PFSK-1 (cell line): ENCODE measurements at regions not wholly inside any gene's neighbourhood (a gene's known extent, or its start where the extent isn't known, plus 50 kb on each side); places are given as distances from the start of the nearest gene placed in this dataset.

Experiments used
- FOXP2 ChIP-seq: optimal IDR thresholded peaks from 2 replicates; pipeline ENCODE3; 2011; ENCODE audit warnings: borderline replicate concordance, control low read depth, inconsistent platforms; ENCODE audit not compliant: insufficient read depth; ENCODE audit errors: extremely low read length, extremely low read depth
- POLR2AphosphoS5 ChIP-seq: IDR thresholded peaks from 2 replicates; pipeline ENCODE4 v1.6.1; 2012; ENCODE audit warnings: low read depth, mild to moderate bottlenecking, control low read depth, low read length, moderate library complexity
- SIN3A ChIP-seq: IDR thresholded peaks from 2 replicates; pipeline ENCODE4 v1.6.1; 2012; ENCODE audit warnings: mild to moderate bottlenecking, low read length, moderate library complexity, borderline replicate concordance; ENCODE audit not compliant: insufficient read depth
- TAF1 ChIP-seq: IDR thresholded peaks from 2 replicates; pipeline ENCODE4 v1.6.1; 2012; ENCODE audit warnings: low read length, control low read depth, borderline replicate concordance; ENCODE audit not compliant: insufficient read depth
- TF ChIP-seq, protein P1 (sequence below), 2 experiments: IDR thresholded peaks; 2 replicates each; pipeline versions ENCODE4 v1.6.1 to v1.8.0; 2011 to 2012; ENCODE audit warnings: low read depth in 2 of 2, low read length in 2 of 2, control low read depth in 1 of 2, inconsistent platforms in 1 of 2, mild to moderate bottlenecking in 1 of 2, moderate library complexity in 1 of 2; ENCODE audit not compliant: insufficient read depth in 1 of 2

GRCh38 chr13:67343777-67344176, 113.6 kb upstream of the PCDH9 start:
- TF ChIP-seq, protein P1, sequence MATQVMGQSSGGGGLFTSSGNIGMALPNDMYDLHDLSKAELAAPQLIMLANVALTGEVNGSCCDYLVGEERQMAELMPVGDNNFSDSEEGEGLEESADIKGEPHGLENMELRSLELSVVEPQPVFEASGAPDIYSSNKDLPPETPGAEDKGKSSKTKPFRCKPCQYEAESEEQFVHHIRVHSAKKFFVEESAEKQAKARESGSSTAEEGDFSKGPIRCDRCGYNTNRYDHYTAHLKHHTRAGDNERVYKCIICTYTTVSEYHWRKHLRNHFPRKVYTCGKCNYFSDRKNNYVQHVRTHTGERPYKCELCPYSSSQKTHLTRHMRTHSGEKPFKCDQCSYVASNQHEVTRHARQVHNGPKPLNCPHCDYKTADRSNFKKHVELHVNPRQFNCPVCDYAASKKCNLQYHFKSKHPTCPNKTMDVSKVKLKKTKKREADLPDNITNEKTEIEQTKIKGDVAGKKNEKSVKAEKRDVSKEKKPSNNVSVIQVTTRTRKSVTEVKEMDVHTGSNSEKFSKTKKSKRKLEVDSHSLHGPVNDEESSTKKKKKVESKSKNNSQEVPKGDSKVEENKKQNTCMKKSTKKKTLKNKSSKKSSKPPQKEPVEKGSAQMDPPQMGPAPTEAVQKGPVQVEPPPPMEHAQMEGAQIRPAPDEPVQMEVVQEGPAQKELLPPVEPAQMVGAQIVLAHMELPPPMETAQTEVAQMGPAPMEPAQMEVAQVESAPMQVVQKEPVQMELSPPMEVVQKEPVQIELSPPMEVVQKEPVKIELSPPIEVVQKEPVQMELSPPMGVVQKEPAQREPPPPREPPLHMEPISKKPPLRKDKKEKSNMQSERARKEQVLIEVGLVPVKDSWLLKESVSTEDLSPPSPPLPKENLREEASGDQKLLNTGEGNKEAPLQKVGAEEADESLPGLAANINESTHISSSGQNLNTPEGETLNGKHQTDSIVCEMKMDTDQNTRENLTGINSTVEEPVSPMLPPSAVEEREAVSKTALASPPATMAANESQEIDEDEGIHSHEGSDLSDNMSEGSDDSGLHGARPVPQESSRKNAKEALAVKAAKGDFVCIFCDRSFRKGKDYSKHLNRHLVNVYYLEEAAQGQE (IDR thresholded peaks at IDR 0.05; ENCODE audit: insufficient read depth in 1 of 2, low read depth in 2 of 2, low read length in 2 of 2) = no peak
- TF ChIP-seq TAF1 (no peak), FOXP2 (no peak), SIN3A (no peak), POLR2AphosphoS5 (no peak)

GRCh38 chr13:67341406-67341805, 111.3 kb upstream of the PCDH9 start:
- no peak for TF ChIP-seq FOXP2
- TF ChIP-seq TAF1 = no peak

DNA sequence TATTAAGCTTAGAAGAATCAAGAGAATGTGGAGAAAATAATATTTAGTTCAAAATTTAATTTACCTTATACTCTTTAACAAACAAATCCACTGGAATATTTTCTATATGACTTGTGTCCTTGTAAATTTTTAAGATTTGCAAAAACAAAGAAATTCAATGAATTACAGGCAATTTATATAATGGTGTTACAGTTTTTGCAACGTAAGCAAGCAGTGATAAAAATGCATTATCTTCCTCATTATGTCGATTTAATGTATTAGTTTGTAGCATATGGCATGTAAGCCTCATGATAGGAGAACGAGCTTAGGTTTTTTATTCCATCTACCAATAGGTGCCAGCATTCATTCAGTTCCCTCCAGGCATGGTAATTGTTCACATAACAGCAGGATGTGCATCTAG, 100.0 kb upstream of the PCDH9 start:
- TF ChIP-seq SIN3A = no peak
- TF ChIP-seq TAF1 = no peak
- no peak for TF ChIP-seq FOXP2
- TF ChIP-seq POLR2AphosphoS5 = no peak
- TF ChIP-seq, protein P1 (IDR thresholded peaks at IDR 0.05; ENCODE audit: insufficient read depth in 1 of 2, low read depth in 2 of 2, low read length in 2 of 2) = no peak

DNA sequence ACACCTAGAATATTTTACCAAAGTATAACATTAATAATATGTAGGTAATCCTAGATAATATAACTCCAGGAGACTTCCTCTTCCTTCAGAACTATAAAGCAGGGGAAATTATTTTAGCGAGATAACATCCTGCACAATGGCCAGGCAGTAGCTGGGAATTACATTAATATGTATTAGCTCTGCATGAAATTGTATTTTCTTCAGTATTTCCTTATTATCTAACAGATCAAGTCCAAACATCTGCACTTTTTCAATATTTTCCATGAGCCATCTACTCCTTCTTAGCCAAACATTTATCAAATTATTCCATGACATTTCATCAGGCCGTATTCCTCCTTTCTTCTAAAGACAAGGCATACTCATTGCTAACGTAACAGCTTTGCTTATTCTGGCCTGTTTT, 98.8 kb upstream of the PCDH9 start:
- TF ChIP-seq, protein P1 (IDR thresholded peaks at IDR 0.05; ENCODE audit: insufficient read depth in 1 of 2, low read depth in 2 of 2, low read length in 2 of 2) = no peak
- no peak for TF ChIP-seq POLR2AphosphoS5

DNA sequence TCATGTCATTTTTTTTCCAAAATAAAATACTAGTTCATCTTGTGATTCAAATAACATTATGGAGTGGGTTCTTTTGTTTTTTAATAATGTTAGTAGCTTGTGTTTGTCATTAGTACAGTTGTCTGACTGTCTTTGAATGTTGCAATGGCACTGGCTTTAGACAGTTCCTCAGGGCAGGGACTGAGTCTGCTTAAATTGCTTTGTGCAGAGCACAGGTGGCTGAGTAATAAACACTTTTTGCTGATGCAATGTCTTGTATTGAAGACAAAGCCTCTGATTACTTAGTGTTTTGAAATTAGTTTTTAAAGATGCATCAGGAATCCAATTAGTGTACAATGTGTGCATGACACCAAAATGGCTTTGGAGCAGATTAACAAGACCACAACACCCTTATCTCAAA, 88.7 kb upstream of the PCDH9 start:
- TF ChIP-seq, protein P1 (IDR thresholded peaks at IDR 0.05; ENCODE audit: insufficient read depth in 1 of 2, low read depth in 2 of 2, low read length in 2 of 2) = no peak
- no peak for TF ChIP-seq POLR2AphosphoS5
- no peak for TF ChIP-seq TAF1
- no peak for TF ChIP-seq SIN3A
- no peak for TF ChIP-seq FOXP2

DNA sequence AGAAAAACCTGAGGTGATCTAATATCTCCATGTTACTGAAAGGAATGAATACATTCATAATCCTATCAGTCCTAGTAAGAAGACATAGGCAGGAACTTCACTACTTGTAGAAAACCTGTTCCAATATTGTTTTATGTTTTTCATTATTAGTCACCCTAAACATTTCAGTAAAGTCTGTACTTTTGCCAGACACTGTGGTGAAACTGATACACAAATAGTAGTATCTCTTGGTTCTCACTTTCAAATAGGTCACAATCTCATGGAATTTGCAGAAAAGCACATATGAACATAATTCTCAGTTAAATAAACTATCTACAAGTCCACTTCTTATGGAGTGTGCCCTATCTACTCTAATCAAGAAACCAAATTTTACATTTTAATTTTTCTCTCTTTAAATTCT, 88.3 kb upstream of the PCDH9 start:
- TF ChIP-seq SIN3A = no peak
- TF ChIP-seq TAF1 = no peak
- TF ChIP-seq, protein P1 (IDR thresholded peaks at IDR 0.05; ENCODE audit: insufficient read depth in 1 of 2, low read depth in 2 of 2, low read length in 2 of 2) = no peak
- no peak for TF ChIP-seq POLR2AphosphoS5
